ENCODE measurements at regions not wholly inside any gene's neighbourhood (a gene's known extent, or its start where the extent isn't known, plus 50 kb on each side); places are given as distances from the start of the nearest gene placed in this dataset.

GRCh38 chr5:156009583-156009982, 317.4 kb upstream of the SGCD start:
- Histone ChIP-seq H3K4me3 (no peak overlapping the region), H3K9me3 (no peaks in the 10 kb centered on the region), H3K4me1 (ENCODE audit: low read depth) (no peaks in the 10 kb centered on the region), H3K36me3 (ENCODE audit: low read depth) (no peaks in the 10 kb centered on the region)
- intact Hi-C loops (cut with DNase I, micrococcal nuclease) = no loop called here
- TF ChIP-seq CTCF (IDR thresholded peaks at IDR 0.05) = no peak
- ATAC-seq (no peak), DNase-seq (no peak)

GRCh38 chr5:156015137-156015536, 311.8 kb upstream of the SGCD start:
- no peaks in the 10 kb centered on the region for H3K4me1 ChIP-seq (ENCODE audit: low read depth)
- intact Hi-C loops (cut with DNase I, micrococcal nuclease) = no loop called here
- no peak overlapping the region for H3K4me3 ChIP-seq
- H3K36me3 ChIP-seq (ENCODE audit: low read depth) = no peaks in the 10 kb centered on the region
- ATAC-seq = no peak
- TF ChIP-seq CTCF (IDR thresholded peaks at IDR 0.05) = no peak
- no peak for DNase-seq
- no peaks in the 10 kb centered on the region for H3K9me3 ChIP-seq

GRCh38 chr5:156019130-156019529, 307.8 kb upstream of the SGCD start:
- DNase-seq = no peak

GRCh38 chr5:156019571-156020180, 307.3 kb upstream of the SGCD start:
- no peak overlapping the region for H3K4me3 ChIP-seq
- TF ChIP-seq CTCF (IDR thresholded peaks at IDR 0.05) = no peak
- H3K4me1 ChIP-seq (ENCODE audit: low read depth) = no peaks in the 10 kb centered on the region
- no peaks in the 10 kb centered on the region for H3K9me3 ChIP-seq
- ATAC-seq (no peak), DNase-seq (no peak)
- H3K36me3 ChIP-seq (ENCODE audit: low read depth) = no peaks in the 10 kb centered on the region
- intact Hi-C loops (cut with DNase I, micrococcal nuclease) = no loop called here

More at GRCh38 chr5:156019130-156019529, 307.8 kb upstream of the SGCD start:
- intact Hi-C loops (cut with DNase I, micrococcal nuclease) = no loop called here
- Histone ChIP-seq H3K9me3 (no peaks in the 10 kb centered on the region), H3K4me1 (ENCODE audit: low read depth) (no peaks in the 10 kb centered on the region), H3K36me3 (ENCODE audit: low read depth) (no peaks in the 10 kb centered on the region), H3K4me3 (no peak overlapping the region)
- TF ChIP-seq CTCF (IDR thresholded peaks at IDR 0.05) = no peak
- no peak for ATAC-seq

GRCh38 chr5:156020647-156021046, 306.3 kb upstream of the SGCD start:
- peak; percentile 96 for ATAC-seq

More at GRCh38 chr5:156020647-156021046, 306.3 kb upstream of the SGCD start:
- intact Hi-C loops (cut with DNase I, micrococcal nuclease) = no loop called here
- peak in 2 of 3 donors; percentile 27 to 28 for DNase-seq
- Histone ChIP-seq H3K4me1 (ENCODE audit: low read depth) (no peaks in the 10 kb centered on the region), H3K36me3 (ENCODE audit: low read depth) (no peaks in the 10 kb centered on the region), H3K4me3 (no peak overlapping the region), H3K9me3 (no peaks in the 10 kb centered on the region)
- TF ChIP-seq CTCF (IDR thresholded peaks at IDR 0.05) = no peak

All from mucosa of descending colon (tissue), 3 donors.